ENCODE measurements at regions not wholly inside any gene's neighbourhood (a gene's known extent, or its start where the extent isn't known, plus 50 kb on each side); places are given as distances from the start of the nearest gene placed in this dataset.

GRCh38 chr4:167722487-167722808 is 369.9 kb upstream of the ANXA10 start:
- TF ChIP-seq POLR2A (IDR thresholded peaks at IDR 0.05; ENCODE audit: low read depth, low read length) (no peak), POLR2AphosphoS5 (IDR thresholded peaks at IDR 0.05; ENCODE audit: low read depth, low read length) (no peak)

Measured in GM12892 (cell line).